Keratinocyte (primary cell): ENCODE measurements at regions not wholly inside any gene's neighbourhood (a gene's known extent, or its start where the extent isn't known, plus 50 kb on each side); places are given as distances from the start of the nearest gene placed in this dataset.

ENCODE experiments used
- EZH2 ChIP-seq: IDR thresholded peaks from one replicate; pipeline ENCODE4 v1.6.1; 2012; ENCODE audit warnings: inconsistent platforms, mild to moderate bottlenecking, low read length, moderate library complexity
- TF ChIP-seq, protein P1 (sequence below), 3 experiments: IDR thresholded peaks in 1 of 3; conservative IDR thresholded peaks in 1 of 3; optimal IDR thresholded peaks in 1 of 3; 2 replicates in 2 of 3; 3 replicates in 1 of 3; pipeline versions ENCODE3 to v1.5.1; 2011; ENCODE audit warnings: low read length in 3 of 3, mild to moderate bottlenecking in 3 of 3, moderate library complexity in 2 of 3, control low read depth in 1 of 3, inconsistent platforms in 1 of 3; ENCODE audit not compliant: insufficient read depth in 2 of 3; ENCODE audit errors: extremely low read depth in 1 of 3

GRCh38 chr5:21219966-21220365 is 1232.0 kb upstream of the CDH18 start:
- TF ChIP-seq, protein P1, sequence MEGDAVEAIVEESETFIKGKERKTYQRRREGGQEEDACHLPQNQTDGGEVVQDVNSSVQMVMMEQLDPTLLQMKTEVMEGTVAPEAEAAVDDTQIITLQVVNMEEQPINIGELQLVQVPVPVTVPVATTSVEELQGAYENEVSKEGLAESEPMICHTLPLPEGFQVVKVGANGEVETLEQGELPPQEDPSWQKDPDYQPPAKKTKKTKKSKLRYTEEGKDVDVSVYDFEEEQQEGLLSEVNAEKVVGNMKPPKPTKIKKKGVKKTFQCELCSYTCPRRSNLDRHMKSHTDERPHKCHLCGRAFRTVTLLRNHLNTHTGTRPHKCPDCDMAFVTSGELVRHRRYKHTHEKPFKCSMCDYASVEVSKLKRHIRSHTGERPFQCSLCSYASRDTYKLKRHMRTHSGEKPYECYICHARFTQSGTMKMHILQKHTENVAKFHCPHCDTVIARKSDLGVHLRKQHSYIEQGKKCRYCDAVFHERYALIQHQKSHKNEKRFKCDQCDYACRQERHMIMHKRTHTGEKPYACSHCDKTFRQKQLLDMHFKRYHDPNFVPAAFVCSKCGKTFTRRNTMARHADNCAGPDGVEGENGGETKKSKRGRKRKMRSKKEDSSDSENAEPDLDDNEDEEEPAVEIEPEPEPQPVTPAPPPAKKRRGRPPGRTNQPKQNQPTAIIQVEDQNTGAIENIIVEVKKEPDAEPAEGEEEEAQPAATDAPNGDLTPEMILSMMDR (optimal IDR thresholded peaks at IDR 0.05 in 1 of 3, IDR thresholded peaks at IDR 0.05 in 1 of 3, conservative IDR thresholded peaks at IDR 0.05 in 1 of 3; ENCODE audit: extremely low read depth in 1 of 3, insufficient read depth in 2 of 3, low read length in 3 of 3) = no peak
- TF ChIP-seq EZH2 = no peak
